Erythroblast (primary cell): ENCODE measurements at regions not wholly inside any gene's neighbourhood (a gene's known extent, or its start where the extent isn't known, plus 50 kb on each side); places are given as distances from the start of the nearest gene placed in this dataset.

Experiments used
- GATA1 ChIP-seq: IDR thresholded peaks from 2 replicates; pipeline ENCODE4 v1.6.1; 2011; ENCODE audit warnings: low read depth, mild to moderate bottlenecking, control low read depth, low read length, moderate library complexity
- POLR2A ChIP-seq: IDR thresholded peaks from 2 replicates; pipeline ENCODE4 v1.6.1; 2011; ENCODE audit warnings: mild to moderate bottlenecking, low read length

DNA sequence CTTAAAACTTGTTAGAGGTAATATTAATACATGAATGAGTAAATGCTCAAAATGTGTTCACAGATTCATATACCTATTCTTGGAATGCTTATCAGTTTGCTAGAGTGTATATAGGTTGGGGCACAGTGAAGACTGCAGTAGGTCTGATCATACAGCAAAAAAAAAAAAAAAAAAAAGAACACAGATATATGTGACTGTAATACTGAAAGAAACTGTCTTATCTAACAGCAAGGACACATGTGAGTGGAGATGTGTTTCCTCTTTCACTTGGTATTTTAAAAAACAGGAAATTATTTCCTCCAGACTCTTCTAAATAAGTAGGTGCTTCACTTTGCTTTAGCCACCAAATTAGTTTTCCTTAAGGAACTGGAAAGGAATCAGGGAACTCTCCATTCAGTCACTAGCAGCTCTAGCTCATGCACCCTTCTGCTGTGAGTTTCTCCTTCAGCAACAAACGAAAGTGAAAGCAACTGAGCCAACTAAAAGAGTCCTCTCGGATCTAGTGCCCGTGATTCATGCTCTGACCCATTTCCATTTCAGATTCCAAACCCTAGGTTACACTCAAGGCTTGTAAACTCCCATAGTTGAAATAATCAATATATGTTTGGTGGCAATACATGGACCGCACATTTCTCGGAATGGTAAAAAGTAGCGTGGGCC, 98.5 kb downstream of the DSEL start:
- TF ChIP-seq POLR2A: peak; percentile 23
- no peak for TF ChIP-seq GATA1
